Smooth muscle cell of the brain vasculature (primary cell): ENCODE measurements at regions not wholly inside any gene's neighbourhood (a gene's known extent, or its start where the extent isn't known, plus 50 kb on each side); places are given as distances from the start of the nearest gene placed in this dataset.
"Not testable (repeated sequence)": the region's sequence is repeated elsewhere in the genome, so short reads cannot be mapped to it uniquely, and the experiment has no call there.

ENCODE experiments used
- DNase-seq: peaks from one replicate; pipeline ENCODE4 v3.0.0-alpha.2; 2012; ENCODE audit warnings: low read depth, low spot score

DNA sequence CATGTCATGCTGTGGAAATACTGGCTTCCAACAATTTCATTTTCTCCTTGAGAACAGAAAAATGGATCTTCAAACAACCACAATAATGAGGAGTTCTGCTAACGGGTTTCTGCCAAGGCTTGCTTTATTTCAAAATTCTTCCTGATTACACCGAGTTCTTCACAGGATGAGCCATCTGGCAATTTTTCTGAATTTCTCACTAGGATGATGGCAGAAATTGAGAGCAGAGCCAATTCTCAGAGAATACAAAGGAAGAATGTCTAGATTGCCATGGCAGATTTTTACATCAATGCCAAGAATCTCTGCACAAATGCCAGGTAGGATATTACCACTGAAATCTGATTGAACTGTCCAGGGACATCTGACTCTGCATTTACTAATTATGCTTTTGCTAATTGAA lies 619.0 kb upstream of the CHRM3 start:
- no peak for DNase-seq

DNA sequence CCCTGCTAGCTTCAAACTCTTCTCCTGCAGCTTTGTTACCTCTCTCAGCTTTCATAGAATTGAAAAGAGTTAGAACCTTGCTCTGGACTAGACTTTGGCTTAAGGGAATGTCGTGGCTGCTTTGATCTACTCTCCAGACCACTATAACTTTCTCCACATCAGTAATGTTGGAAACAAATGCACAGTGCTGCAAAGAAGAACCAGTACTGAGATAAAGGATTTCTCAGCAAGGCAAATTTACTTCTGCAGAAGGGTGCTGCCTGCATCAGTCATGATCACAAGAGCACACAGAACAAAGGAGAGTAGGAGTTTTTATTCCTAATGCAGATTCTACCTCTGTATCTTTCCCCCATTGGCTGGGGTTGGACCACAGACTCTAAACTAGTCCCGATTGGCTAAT lies 621.6 kb upstream of the CHRM3 start:
- DNase-seq = no peak

DNA sequence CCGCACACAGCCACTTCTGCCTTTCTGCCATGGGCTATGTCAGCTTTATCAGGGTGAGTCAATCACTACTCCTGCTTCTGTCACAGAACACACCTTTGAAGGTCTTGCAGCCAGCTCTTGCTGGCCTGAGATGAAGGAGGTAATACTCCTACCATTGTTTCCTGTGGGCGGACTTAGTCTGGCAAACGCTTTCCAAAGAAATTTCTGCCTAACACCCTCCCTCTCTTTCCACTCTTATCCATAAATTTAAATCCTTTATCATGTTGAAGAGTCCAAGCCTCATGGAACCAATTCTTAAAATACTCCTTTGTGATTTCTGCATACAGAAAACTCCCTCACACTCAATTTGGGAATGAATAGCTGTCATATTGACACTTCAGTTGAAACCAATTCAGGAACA lies 633.1 kb upstream of the CHRM3 start:
- DNase-seq = no peak

DNA sequence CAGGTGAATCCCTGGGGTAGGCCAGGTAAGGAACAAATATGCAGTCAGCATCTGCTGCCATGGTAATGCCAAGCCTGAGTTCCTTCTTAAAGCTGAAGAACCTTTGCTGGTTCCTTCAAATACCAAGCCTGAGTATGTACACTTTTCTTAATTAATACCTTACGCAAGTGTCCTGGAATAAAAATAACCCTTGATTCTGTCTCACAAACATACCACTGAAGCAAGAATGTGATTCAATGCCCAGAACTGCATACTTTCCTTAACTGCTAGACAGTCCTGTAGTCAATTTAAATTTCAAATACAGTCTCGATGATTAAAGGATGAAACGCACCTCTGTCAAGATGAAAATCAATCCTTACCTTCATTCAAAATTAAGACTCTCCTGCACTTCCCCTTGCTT lies 634.0 kb upstream of the CHRM3 start:
- DNase-seq = no peak

DNA sequence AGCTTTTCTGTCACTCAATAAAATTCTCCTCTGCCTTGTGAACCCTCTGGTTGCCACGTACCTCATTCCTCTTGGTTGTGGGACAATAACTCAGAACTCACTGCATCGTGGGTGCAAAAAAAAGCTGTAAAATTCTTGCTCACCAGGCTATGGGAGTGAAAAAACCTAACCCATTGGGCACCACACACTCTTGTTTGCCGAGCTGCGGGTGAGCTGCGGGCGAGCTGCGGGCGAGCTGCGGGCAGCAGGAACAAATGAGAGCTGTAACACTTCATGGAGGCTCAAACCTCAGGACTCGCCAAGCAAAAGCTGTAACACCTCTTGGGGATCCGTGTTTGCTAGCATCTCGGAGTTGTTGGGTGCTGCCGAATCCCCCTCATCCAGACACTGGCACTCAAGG lies 641.3 kb upstream of the CHRM3 start:
- no peak for DNase-seq

DNA sequence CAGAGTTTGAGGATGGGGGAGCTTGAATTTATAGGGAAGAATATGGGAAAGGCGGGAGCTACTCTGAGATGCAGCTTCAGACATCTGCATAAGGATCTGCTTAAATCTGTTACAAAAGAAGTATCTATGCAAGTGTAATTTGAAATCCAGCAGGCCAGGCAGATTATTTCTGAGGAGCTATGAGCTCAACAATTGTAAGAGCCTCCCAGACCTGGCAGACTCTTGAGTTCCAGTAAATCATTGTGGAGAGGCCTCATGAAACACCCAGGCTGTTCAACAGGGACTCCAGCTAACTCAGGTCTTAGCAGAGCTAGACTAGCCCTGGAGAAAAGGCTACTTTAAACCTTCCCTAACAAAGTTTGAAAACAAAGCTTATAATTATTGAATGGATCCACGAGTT lies 647.5 kb upstream of the CHRM3 start:
- DNase-seq = no peak

DNA sequence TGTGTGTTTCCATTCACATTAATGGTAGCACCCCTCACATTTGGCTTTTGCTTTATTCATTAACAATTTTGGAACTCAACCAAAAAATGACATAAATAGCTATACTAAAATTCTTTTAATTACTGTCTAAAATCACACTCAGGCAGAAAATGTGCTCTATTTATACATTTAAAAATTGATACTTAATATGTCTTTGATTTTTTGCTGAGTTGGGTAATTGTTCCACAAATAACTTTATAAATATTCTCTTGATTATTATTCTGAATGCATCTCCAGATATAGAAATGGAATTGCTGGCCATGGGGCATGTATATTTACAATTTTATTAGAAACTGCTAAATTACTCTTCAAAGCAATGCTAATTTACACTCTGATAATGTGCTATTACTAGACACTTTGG lies 658.7 kb upstream of the CHRM3 start:
- no peak for DNase-seq

DNA sequence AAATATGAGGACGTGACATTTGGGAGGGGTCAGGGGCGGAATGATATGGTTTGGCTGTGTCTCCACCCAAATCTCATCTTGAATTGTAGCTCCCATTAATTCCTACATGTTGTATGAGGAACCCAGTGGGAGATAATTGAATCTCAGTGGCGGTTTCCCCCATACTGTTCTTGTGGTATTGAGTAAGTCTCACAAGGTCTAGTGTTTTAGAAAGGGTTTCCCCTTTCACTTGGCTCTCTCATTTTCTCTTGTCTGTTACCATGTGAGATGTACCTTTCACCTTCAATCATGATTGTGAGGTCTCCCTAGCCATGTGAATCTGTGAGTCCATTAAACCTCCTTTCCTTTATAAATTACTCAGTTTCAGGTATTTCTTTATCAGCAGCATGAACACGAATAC lies 663.6 kb upstream of the CHRM3 start:
- DNase-seq = no peak

DNA sequence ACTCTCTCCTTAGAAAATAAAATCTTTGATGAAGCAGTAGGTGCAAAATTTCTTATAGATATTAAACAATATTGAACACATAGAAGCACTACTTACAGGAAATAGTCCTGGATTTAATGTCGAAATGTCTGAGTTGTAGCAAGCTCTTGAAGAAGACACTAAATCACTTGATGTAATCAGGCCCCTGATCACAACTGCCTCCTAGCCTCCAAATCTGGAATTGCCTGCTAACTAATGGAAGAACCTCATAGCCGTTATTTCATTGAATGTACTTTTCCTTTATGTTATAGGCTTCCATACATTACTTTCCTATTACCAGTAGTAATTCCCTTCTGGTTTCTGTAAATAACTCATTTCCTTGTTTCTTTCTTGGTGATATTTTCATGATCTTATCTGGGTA lies 675.7 kb upstream of the CHRM3 start:
- no peak for DNase-seq

DNA sequence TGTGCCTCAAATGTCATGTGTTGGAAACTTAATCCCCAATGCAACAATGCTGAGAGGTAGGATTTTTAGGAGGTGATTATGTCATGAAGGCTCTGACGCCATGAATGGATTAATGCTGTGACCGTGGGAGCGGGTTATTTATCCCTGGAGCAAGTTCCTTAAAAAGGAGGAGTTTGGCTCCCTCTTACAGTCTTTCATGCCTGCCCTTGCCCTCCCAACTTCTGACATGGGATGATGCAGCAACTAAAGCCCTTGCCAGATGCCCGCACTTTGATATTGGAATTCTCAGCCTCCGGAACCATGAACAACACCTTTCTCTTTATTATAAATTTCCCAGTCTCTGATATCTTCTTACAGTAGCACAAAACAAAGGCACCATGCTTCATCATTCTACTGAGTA lies 685.3 kb upstream of the CHRM3 start:
- DNase-seq = no peak

DNA sequence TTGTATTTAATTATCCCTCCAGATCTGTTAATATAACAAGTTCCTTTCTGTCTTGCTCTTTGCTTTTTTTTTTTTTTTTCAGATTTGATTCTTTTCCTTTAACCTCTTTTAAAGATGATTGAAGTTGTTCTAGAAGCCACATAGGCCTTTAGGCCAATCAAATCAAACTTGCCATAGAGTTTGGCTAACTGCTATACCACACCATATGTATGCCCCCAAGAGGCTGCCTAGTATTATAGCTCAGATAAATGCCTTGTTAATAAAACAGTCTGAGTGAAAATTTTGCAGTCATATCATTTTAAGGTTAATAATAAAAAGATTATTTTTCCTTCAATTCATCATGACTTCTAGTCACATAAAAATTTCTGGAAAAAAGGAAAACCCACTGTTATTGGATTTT lies 696.0 kb upstream of the CHRM3 start:
- no peak for DNase-seq

DNA sequence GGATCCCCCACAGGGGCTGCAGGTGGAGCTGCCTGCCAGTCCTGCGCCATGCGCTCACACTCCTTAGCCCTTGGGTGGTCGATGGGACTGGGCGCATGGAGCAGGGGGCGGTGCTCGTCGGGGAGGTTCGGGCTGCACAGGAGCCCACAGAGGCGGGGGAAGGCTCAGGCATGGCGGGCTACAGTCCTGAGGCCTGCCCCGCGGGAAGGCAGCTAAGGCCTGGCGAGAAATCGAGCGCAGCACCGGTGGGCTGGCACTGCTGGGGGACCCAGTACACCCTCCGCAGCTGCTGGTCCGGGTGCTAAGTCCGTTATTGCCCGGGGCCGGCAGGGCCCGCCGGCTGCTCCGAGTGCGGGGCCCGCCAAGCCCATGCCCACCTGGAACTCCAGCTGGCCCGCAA lies 701.8 kb upstream of the CHRM3 start:
- not testable (repeated sequence) for DNase-seq

DNA sequence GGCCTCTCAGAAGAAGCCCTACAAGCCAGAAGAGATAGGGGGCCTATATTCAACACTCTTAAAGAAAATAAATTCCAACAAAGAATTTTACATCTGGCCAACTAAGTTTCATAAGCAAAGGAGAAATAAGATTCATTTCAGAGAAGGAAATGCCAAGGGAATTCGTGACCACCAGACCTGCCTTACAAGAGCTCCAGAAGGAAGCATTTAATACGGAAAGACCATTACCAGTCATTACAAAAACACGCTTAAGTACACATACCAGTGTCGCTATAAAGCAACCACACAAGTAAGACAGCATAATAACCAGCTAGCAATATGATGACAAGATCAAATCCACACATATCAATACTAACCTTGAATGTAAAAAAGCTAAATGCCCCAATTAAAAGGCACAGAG lies 704.9 kb upstream of the CHRM3 start:
- no peak for DNase-seq

DNA sequence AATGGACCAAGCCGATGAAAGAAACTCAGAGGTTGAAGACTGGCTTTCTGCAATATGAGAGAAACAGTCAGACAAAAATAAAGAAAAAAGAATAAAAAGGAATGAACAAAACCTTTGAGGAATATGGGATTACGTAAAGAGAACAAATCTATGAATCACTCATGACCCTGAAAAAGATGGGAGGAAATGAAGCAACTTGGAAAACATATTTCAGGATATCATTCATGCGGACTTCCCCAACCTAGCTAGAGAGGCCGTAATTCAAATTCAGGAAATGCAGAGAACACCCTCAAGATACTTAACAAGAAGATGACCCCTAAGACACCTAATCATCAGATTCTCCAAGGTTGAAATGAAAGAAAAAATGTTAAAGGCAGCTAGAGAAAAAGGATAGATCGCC lies 705.3 kb upstream of the CHRM3 start:
- no peak for DNase-seq

DNA sequence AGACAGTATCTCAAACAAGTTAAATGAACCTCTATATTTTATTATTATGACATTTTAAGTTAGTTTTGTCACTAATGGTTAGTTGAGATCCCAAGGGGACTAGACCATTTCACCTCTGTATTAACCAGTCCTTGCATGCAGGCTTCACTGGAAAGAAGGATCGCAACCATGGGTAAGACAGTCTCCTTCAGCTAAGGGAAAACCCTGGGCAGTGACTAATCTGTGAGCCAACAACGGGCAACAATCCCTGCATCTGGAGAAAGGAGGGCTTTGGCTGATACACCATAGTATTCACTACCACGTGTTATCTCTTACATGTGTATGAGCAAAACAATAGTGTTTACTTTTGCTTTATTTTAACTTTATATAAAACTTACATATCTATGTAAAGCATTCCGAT lies 708.8 kb upstream of the CHRM3 start:
- DNase-seq = no peak

DNA sequence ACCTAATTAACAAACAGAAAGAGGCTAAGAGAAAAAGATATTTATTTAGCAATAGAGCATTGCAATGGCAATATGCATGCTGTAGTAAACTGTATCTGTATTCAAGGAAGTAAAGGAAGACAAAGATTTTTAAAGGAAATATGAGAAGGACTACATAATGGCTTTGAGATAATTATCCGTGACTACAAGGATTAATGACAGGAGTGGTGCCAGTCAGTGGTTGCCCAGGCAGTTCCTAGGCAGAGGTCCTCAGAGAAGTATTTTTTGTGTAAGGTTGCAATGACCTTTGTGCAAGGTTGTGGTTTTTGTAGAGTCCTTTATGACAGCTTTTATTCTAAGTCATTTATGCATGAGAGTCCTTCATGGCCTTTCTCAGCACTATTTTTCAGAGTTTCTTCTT lies 711.1 kb upstream of the CHRM3 start:
- no peak for DNase-seq

DNA sequence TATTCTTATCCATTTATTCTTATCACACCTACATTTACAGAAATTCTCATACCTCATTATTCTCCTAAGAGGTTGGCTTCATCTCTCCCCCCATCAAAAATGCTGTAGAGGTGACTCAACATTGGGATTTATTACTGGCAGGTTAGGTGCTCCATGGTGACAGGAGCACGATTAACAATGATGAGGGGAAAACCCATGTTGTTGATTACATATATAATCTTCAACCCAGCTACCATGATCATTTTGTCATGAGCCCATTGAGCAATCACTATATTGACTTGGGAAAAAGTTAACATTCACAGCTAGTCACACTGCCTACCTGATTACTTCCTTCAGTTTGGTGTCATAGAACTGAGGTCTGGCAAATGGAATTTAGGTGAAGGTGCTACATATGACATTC lies 712.1 kb upstream of the CHRM3 start:
- no peak for DNase-seq

DNA sequence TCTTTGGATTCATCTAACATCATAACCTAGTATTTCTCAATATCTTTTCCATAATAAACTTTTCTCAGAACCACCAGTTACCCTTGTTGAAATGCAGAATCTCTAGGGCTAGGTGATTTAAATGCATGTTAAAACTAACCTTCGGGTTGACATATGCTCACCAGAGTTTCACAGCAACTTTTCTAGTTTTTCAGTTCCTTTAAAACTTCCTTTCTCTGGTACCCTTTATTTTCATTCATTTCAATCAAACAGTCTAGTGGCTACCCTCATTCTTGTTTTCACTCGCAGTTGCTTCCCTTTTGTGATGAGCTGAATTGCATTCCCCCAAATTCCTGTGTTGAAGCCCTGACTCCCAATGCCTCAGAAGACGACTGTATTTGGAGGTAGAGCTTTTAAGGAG lies 712.8 kb upstream of the CHRM3 start:
- DNase-seq = no peak

DNA sequence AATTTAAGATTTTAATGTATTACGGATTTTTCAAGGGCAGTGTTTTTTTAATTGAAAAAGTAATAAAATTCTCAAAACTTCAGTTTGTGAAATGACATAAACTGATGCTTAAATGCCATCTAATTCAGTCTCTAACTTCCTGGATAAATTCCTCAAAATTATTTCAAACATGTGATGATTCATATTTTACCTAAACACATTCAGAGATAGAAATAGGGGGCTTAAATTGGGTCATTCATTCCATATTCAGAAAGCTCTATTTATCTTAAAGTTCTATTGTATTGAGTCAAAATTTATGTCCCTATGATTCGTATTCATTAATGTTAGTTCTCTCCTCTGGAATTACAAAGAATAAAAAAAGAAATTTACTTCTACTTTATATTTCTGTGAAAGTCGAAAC lies 713.6 kb upstream of the CHRM3 start:
- DNase-seq = no peak

DNA sequence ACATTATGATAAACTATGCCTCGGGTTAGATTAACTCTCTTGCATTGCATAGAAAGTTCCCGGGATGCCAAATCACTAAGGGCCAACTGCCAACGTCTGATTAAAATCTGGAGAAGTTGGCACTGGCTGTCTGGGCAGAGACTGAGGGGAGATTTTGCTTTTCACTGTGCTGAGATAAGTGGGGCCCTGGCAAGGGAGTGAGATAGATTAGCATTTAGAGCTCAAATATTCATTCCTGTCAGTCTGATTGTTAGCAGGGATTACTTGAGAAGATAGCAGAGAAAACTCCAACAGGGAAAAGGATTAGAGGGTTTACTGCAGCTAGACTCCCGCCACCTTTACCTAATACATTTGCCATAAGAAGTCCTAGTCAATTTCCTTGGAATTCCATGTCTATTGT lies 714.1 kb upstream of the CHRM3 start:
- DNase-seq = no peak

DNA sequence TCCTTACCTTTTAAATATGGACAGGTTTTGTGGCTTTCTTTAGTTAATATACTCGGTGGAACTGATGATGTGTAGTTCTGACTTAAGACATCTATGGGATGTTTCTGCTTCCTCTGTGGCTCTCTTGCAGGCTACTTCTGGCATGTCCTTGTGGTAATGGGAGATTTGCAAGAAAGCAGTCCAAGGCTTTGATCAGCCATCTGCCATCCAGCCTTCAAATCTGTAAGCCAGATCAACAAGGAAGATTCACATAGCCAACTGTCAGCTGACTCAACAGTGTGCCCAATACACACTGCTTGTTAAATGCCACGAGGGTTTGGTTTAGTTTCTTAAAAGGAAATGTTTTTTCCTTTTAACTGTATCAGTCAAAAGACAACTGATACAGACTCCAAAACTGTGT lies 722.2 kb upstream of the CHRM3 start:
- no peak for DNase-seq

DNA sequence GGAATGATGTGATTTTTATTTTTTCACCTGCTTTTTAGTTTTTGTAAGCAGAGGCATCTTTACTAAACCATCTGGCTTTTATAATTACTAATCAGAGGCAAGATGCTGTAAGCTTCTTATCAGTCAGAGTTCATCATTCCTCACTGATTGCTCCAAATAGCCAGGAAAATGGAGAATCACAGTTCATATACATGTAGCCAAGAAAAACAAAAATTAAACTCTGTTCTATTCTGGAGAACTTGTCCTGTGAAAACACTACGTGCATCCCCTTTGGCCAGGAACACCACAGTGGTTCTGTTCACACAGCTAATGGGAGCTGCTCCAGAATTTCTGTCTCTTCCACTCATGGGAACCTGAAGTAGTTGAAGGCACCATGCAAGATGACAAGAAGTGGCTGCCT lies 725.5 kb upstream of the CHRM3 start:
- DNase-seq = no peak

DNA sequence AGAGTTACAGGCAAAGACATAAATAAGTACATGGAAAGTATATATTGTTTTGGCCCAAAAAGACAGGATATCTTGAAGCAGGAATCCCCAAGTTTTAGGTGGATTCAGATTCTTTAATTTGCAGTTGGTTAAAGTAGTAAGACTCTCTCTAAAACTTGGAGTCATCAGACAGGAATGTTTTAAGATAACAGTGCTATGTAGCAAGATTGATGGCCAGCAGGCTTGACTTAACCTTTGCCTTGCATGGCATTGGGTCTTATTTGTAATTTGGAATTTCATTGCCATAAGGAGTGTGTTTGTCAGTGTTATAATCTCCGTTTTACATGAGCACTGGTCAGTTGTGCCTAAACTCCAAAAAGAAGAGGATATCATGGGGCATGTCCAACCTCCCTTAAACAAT lies 727.6 kb upstream of the CHRM3 start:
- no peak for DNase-seq

DNA sequence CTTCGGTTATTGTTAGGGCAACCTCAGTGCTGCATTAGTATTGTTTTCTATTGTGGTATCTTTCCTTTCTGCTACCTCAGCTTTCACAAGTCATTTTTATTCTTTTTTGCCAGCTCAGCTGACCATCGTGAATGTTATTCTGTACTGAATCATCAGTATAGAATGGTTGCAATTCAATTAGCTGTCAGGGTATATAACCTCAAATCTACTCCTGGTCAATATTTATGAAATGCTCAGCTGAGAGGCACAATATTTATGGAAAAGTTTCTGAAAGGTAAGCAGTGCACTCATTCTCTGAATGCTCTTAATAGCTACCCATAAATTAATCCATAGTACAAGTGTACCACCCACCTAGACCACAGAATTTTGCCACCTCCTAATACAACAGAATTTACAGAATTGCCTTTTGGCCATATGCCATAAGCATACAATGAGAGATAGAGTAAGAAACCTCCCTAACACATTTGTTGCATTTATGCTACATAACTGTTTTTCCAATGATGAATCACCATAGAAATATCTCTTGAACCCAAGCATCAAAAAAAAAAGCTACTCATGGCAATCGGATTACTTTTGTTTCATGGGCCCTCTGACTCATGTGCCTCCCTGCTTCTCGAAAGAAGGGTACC lies 732.6 kb upstream of the CHRM3 start:
- no peak for DNase-seq
